ENCODE measurements at regions not wholly inside any gene's neighbourhood (a gene's known extent, or its start where the extent isn't known, plus 50 kb on each side); places are given as distances from the start of the nearest gene placed in this dataset.
A peak's percentile ranks its signal among the peaks of the same experiment; 100 is the strongest.

DNA sequence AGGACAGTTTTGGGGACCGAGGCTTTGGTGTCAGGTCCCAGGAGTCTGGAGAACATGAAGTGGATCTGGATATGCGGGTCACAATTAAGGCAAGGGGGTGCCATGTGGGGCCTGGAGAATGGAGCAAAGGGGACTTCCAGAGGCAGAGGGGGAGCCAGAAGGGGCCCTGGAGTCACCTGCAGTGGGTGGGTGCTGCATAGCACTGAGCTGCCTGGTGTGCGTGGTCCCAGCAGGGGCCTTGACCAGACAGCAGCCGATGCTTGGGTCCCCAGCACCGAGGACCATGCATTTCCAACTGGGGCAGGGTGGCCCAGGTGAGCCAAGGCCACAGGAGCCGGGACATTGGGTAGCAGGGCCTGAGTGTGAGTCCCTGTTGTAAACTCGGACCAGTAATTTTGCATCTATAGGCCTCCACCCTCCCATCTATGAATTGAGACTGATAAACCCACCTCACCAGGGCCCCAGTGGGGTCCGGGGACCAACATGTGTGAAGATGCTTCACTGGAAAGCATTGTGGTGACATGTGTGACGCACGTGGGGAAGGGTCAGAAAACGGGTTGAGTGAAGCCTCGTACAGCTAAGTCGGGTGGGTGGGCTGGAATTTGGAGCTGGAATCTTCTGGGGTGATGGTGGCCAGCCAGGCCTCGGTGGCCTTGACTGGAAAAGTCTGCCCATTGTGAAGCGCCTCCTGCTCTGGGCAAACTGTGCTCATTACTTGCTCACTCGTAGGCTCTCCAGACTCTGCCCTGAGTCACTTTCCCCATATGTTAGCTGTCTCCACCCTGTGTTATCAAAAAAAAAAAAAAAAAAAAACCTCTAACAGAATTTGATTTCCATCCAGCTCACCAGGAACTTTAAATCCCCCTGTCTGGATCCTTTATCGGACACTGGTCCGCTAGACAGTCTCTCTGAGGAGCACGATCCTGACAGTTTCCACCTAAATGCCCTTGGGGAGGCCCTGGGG, 90.5 kb upstream of the ZNF469 start:
- no peak for DNase-seq

DNA sequence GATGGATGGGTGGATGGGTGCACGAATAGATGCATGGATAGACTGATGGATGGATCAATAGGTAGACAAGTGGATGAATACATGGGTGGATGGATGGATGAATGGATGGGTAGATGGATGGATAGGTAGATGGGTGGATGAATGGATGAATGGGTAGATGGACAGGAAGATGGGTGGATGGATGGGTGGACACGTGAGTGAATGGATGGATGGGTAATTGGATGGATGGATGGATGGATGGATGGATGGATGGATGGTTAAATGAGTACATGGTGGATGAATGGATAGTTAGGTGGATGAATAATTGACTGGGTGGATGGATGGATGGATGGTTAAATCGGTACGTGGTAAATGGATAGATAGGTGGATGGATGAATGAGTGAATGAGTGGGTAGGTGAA, 89.7 kb upstream of the ZNF469 start:
- DNase-seq: no peak

DNA sequence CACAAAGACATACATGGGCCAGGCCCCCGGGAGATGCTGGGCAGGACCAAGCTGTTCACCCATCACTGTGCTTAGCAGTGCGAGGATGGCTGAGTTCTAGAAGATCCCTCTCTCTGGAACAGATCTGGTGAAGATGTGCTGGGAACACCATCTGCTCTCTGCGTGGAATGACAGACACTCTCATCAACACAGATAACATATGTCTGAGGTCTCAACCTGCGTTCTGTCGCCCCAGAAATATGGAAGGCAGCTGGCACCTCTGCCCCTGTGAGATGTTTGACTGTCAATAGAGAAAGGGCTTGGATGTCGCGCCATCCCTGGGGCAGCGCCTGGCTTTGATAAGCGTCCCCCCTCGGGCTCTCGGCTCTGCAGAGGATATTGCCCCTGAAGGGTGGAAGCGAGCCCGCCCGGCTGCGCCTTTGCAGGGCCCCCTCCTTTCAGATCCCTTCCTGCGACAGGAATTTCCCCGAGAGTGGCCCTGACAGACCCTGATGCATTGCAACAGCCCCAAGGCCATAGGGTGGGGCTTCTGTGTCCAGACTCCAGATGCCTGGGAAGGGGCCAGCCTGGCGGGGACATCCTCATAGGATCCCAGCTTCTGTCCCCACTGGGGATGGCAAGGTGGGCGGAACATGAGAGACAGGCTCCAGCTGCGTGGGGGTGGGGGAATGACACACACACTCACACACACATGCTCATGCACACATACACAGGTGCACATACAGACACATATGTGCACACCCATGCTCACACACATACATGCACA, 86.9 kb upstream of the ZNF469 start:
- no peak for DNase-seq

DNA sequence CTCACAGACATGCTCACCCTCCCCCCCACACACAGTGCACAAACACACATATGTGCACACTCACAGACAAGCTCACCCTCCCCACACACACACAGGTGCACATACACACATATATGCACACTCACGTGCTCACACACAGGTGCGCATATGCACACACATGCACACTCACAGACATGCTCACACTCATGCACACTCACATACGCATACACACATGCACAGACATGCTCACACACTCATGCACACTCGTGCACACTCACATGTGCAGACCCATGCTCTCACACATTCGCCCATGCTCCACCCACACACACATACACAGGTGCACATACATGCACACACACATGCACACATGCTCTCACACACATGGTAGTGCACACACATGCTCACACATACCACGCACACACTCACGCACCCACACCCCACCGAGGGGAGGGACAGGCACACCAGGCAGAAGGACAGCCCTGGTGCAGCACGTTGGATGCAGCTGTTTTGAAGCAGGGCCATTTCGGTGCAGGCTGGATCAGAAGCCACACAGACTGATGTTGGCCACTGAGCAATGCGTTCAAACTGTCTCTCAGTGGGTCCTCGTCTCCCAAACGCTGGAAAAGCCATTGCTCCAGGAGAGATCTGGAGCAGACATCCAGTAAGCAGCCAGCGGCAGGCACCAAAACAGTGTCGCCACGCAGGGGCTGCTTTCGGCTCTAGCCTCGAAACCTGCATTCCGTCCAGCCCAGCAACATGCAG, 86.2 kb upstream of the ZNF469 start:
- DNase-seq: no peak

DNA sequence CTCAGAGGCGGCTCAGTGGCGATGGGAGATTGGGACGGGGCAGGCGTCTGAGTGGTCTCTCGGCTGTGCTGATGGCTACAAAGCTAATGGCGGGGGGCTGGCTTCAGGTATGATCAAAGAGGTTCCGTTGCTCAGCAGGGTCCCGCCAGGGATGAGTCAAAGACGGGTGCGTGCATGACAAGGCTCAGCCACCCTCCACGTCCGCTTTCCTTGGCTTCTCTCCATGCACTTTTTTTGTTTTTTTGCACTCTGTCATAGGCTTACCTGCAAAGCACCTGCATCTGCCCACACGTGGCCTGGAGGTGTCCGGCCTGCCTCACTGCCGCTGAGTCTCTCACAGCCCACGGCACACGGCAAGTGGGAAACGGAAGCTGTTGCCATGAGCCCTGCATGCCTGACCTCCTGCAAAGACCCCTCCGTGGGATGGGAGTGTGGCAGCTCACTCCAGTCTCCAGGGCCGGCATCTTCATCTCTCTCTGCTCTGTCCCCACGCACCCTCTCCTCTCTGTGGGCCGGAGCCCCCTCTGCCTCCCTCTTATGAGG, 85.5 kb upstream of the ZNF469 start:
- no peak for DNase-seq

DNA sequence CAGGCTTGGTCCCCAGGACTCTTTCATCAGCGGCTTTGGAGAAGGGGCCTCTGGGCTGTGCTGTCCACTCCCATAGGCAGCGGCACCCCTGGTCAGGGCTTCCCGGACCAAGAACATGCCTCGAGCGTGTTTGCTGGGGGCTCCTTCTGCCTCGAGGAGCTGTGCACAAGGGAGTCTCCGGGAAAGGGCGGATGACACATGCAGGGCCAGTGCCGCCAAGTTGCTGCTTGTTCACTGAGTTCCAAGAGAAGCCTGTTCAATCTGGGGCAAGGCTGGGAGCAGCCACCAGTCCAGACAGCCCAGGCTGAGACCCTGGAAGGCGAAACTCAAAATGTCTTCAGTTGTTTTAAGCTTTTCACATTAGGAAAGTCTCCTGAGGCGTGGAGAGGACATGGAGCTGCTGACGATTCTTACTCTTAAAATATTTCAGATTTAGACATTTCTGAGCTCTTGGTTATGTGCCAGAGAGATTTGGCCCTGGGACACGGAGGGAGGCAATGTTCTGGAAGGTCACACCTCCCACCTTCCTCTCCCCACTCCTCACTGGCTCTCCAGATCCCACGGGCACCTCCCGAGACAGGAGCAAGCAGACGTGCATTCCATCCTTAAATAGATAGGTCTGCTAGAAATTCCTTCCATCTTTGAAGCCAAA, 84.5 kb upstream of the ZNF469 start:
- no peak for DNase-seq

DNA sequence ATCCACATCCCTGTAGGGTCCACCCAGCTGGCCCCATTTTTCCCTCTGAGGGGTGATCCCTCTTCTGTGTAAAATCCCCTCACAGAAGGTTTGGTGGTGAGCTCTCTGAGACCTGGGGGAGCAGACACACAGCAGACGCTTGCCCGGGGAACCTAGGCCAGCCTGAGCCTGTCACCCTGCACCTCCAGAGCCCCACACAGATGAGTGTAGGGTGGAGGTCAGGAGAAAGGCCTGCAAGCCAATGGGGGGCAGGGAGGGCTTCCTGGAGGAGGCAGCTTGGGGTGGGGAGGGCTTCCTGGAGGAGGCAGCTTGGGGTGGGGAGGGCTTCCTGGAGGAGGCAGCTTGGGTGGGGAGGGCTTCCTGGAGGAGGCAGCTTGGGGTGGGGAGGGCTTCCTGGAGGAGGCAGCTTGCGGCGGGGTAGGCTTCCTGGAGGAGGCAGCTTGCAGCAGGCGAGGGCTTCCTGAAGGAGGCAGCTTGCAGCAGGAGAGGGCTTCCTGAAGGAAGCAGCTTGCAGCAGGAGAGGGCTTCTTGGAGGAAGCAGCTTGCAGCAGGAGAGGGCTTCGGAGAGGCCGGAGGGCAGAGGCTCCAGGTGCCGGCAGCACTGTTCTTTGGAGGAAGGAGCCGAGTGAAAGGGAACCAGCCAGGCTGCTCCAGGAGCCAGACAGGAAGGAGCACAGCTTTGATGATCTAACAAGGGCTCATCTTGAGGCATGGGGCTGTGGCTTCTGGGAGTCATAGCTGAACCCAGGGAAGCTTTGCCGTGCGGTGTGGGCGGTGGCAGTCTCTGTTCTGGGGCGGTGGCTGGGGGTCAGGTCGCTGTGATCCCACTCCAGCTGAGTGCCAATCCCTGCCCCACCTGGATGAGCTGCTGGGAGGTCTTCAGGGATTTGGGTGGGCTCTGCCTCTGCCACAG, 83.7 kb upstream of the ZNF469 start:
- DNase-seq: peak; percentile 17 to 32

DNA sequence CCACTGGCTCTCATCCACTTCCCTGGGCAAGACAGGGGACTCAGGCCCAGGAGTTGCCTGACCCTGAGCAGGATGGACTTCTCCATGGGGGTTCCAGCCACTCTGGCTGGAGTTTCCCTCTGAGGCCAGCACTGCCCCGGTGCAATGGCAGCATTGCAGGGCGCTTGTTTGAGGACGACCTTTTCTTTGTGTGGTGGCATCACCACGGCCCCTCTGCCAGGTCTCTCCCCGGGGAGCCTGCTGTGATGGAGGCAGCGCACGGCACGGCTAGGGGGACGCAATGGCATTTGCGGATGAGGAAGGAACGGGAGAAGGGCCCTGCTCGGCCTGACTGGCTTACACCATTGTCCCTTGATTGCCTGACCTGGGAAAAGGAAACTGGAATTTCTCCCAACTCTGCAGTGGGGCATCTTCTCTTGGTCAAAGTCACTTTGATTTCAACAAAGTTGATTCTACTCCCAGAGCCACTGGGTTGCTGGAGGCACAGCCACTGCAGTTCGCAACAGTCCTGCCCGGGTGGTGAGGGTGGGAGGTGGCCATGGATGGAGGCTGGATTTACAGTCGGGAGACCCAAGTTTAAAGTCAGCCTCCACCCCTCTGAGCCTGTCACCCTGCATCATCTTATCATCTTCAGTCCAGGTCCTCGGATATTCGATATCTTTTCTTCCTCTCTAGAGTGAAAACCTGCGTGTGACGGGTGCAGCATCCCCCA, 82.9 kb upstream of the ZNF469 start:
- DNase-seq: no peak

DNA sequence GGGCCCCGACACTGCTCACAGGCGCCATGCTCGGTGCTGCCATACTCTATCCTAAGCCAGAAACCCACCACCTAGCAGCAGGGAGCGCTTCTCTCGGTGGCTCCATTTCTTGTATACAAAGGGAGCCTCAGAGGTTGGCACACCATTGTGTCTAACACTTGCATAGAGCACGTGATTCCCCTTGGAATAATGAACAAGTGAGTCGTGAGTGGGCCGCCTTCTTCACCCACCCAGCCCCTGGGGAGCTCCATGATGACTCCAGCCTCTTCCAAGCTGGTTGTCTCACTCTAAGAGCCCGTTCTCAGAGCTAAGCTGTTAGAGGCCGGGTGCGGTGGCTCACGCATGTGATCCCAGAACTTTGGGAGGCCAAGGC, 82.3 kb upstream of the ZNF469 start:
- no peak for DNase-seq

DNA sequence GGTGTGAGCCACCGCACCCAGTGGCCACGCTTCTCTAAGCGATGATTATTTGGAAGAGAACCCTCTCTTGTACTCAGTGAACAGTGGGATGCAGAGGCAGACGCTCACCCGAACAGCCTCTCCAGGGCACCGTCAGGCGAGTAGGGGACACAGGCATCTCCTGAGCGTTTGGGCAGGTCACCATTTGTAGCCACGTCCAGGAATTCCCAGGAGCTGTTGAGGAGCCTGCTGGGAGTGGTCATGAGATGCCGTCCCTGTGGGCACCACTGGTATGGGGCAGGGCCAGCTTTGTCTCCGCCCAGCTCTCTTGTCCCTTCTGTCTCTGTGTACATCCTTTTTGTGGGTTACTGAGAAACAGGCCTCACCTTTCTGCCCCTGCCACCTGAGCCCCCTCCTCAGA, 81.3 kb upstream of the ZNF469 start:
- no peak for DNase-seq

DNA sequence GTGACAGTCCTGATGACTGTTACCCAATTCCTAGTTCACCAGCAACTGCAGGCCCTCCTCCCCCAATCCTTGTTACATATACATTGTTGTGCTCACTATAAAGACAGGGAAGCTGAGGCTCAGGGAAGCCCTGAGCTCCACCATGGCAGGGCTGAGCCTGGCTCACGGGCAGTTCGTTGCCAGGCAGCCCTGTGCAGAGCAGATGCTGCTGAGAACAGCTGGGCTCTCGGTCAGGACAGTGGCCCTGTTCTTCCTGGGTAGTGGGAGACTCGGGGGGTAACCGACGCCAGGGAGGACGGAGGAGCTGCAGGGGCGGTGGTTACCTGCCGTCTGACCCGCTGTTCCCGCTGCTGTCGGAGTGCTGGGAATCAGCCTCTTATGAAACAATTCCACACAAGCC, 80.9 kb upstream of the ZNF469 start:
- DNase-seq: no peak

DNA sequence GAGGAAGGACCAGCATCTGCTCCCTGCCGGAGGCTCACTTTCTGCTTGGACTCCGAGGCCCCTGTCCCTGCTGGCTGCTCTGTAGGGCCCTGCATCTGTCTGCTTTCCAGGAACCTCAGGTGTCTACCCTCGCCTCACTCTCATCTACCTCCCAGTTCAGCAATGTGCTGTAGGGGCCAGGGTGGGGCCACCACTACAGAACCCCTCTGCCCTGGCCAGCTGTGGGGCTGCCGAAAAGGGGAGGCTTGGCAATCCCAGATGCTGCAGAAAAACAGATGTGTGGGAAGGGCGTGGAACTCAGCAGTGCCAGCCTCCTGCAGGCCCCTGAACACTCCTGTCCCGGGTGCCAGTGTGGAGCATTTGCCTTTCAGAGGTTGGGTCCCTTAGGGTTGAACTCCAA, 80.1 kb upstream of the ZNF469 start:
- DNase-seq: no peak

DNA sequence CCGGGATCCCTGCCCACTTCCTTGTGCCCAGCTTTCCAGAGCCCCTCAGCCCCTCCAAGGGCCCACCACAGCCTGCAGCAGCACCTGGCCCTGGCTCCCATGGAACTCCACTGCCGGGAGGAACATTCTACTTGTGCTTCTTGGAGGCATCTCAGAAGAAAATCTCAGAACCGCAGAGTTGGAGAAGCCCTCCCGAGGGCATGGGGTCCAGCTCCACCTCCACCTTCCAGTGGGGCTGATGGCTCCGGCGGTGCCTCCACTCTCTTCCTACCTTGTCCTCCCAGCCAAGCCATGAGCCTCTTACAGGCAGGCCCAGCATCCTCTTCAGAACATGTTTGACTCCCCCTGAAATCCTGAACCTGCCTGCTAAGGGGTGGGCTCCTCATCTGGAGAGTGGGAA, 79.4 kb upstream of the ZNF469 start:
- DNase-seq: no peak

DNA sequence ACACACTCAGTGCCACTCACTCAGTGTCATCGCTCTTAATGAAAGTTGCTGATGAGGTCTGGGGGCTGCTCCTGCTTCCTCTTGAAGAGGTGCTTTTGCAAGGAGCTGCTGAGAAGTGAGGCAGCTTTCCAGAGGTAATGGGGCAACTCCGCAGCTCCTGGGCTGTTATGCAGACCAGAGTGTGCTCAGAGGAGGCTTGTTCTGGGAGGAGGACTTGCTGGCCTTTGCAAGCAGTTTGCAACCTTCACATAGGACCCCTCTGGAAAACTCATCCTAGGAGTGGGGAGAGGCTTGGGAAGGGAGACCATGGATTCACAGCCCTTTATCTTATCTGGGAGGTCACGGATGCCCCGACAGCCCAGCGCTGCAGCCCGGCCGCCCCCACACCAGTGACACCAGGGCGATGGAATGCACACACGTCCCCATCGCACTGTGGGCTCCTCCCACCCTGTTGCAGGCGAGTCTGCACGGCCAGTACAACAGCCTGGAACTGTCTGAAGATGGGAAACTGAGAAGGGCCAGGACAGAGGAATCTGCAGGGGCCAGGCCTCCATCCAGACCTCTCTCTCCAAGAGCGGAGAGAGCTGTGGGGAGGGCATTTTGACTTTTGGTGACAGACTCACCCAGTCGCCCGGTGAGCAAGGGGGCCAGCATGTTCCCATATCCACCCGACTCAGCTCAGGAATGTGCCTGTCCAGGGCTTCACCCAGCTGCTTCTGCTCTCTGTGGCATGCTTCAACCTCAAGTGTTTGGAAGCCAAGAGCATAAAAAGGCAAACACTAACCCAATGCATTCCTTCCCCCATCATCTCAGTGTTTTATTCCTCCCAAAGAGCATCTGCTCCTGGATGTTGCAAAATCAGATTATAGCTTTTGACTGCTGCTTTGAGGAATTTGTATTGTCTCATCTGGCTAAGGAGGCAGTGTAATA, 78.6 kb upstream of the ZNF469 start:
- no peak for DNase-seq

DNA sequence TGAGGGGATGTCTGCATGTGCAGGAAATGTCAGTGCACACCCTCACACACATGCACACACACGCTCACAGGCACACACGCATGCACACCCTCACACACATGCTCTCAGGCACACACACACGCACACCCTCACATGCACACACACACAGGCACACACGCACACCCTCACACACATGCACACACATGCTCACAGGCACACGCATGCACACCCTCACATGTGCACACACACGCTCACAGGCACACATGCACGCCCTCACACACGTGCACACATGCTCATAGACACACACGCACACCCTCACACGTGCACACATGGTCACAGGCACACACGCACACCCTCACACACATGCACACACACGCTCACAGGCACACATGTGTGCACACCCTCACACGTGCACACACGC, 77.6 kb upstream of the ZNF469 start:
- no peak for DNase-seq

DNA sequence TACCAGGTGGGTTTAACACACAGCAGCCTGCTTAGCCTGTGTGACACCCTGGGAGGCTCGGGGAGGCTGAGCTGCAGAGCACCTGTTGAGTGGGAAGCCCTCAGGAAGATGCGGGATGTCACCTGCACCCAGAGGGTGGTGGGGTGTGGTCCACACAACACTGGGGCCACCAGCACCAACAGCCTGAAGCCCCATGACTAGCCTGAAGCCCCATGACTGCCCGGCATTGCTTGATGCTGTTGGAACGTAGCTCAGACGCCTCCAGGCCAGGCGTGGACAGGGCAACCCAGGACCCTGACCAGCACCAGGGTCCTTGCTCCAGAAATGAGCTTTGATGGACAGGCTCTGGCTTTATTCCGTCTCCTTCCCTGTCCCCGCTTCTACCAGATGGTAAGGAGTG, 76.3 kb upstream of the ZNF469 start:
- DNase-seq: no peak

DNA sequence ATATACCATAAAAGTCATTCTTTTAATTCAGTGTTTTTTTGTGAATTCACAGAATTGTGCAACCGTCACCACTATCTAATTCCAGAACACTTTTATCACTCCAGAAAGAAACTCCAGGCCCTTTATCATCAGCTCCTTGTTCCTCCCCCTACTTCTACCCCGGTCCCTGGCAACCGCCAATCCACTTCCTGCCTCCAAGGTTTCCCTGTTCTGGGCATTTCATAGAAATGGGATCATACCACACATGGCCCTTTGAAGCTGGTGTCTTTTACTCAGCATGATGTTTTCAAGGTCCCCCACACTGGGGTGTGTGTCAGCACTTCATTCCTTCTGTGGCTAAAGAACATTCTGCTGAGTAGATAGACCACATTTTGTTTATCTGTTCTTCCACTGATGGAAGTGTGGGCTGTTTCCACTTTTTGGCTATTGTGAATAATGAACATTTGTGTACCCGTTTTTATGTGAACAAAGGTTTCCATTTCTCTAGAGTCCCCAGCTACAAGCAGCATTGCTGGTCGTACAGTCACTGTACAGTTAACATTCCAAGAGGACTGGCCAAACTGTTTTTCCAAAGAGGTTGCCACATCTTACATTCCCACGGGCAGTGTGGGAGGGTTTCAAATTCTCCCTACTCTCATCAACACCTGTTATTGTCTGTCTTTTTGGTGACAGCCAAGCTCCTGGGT, 75.8 kb upstream of the ZNF469 start:
- no peak for DNase-seq

DNA sequence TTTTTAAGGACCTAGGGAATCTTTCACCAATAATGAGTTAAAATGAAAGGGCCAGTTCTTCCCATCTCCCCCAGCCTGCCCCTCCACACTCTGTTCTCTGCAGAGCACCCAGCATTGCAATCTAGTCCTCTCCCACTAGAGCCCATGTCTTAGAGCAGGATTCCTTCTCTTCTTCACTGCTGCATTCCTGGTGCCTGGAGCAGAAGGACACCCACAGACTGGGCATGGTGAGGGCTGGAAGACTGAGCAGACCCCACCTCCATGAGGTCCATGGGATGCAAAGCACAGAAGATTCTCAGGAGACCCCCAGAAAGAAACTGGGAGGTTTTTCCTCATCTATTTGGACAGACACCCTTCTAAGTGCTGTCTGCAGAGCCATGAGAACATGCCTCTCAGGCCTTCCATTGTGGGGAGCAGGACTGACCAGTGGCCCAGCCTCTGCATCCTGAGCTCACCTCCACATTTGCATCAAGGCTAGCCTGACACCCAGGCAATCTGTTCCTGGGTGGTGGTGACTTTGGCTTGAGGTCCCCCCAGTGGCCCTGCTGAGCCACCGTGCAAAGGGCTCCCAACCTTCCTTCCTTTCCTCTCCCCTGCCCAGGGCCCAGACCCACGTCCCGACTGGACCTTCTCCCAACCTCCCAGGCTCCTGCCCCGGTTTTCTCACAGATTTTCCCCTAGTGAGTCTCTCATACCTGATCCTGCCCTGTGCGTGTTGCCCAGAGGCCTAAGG, 74.2 kb upstream of the ZNF469 start:
- no peak for DNase-seq

All from activated CD4-positive, alpha-beta T cell treated with anti-CD3 and anti-CD28 coated beads, Interleukin-2, amount 50 U/mL, for 48 hours (primary cell).